ENCODE measurements at regions not wholly inside any gene's neighbourhood (a gene's known extent, or its start where the extent isn't known, plus 50 kb on each side); places are given as distances from the start of the nearest gene placed in this dataset.

DNA sequence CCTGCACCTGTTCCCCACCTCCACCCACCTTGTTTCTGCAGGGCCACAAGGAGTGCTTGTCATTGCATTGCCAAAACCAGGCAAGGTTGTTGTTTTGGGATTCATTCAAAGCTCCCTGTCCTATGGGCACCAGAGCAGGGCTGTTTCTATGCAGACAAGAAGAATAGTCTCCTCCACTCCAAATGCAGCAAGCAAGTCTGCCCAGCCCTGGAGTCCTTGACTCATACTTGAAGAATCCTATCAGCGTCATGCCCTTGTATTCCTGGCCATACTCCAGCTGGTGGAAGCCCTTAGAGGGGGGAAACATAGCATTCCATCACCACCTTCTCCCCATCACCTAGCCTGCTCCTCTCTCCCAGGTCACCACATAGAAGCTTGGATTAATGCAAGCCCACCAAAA, 145.3 kb upstream of the ECI2 start:
- TF ChIP-seq, protein P1, sequence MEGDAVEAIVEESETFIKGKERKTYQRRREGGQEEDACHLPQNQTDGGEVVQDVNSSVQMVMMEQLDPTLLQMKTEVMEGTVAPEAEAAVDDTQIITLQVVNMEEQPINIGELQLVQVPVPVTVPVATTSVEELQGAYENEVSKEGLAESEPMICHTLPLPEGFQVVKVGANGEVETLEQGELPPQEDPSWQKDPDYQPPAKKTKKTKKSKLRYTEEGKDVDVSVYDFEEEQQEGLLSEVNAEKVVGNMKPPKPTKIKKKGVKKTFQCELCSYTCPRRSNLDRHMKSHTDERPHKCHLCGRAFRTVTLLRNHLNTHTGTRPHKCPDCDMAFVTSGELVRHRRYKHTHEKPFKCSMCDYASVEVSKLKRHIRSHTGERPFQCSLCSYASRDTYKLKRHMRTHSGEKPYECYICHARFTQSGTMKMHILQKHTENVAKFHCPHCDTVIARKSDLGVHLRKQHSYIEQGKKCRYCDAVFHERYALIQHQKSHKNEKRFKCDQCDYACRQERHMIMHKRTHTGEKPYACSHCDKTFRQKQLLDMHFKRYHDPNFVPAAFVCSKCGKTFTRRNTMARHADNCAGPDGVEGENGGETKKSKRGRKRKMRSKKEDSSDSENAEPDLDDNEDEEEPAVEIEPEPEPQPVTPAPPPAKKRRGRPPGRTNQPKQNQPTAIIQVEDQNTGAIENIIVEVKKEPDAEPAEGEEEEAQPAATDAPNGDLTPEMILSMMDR (IDR thresholded peaks at IDR 0.05), result no peak
- no peak for TF ChIP-seq POLR2A (IDR thresholded peaks at IDR 0.05)

Measured in lower leg skin (tissue), 3 donors.